DND-41 (cell line): ENCODE measurements at regions not wholly inside any gene's neighbourhood (a gene's known extent, or its start where the extent isn't known, plus 50 kb on each side); places are given as distances from the start of the nearest gene placed in this dataset.

Source experiments
- ATAC-seq: fragments of 200-7000 bp; cut with Tn5 transposase; 3 replicates; pipeline ENCODE4 v1.9.1; 2021; ENCODE audit warnings: low read depth; ENCODE audit not compliant: insufficient read depth
- DNase-seq: peaks from one replicate; pipeline ENCODE4 v3.0.0-alpha.2; 2020
- H2AFZ ChIP-seq: 2 replicates; pipeline ENCODE4 v1.6.0; 2012; ENCODE audit warnings: low read depth, low read length
- H3K27ac ChIP-seq: 2 replicates; pipeline ENCODE4 v1.5.1; 2012; ENCODE audit warnings: low read length, inconsistent platforms
- H3K27me3 ChIP-seq: fragments of 200-600 bp; sonication (generic); 2 replicates; pipeline ENCODE4 v1.6.0; 2012; ENCODE audit warnings: low read length, mild to moderate bottlenecking, inconsistent platforms; ENCODE audit not compliant: insufficient read depth, poor library complexity
- H3K36me3 ChIP-seq: 2 replicates; pipeline ENCODE4 v1.5.1; 2012; ENCODE audit warnings: low read length, inconsistent platforms; ENCODE audit not compliant: insufficient read depth
- H3K4me1 ChIP-seq: 2 replicates; pipeline ENCODE4 v1.5.1; 2012; ENCODE audit warnings: mild to moderate bottlenecking, low read length; ENCODE audit not compliant: insufficient read depth
- H3K4me2 ChIP-seq: 2 replicates; pipeline ENCODE4 v1.6.0; 2012; ENCODE audit warnings: mild to moderate bottlenecking, moderate library complexity, low read length, inconsistent platforms; ENCODE audit not compliant: insufficient read depth
- H3K4me3 ChIP-seq, 2 experiments: fragments of 200-600 bp in 1 of 2; shearing (Covaris generic) in 1 of 2; 2 replicates each; pipeline ENCODE4 v1.5.1; 2012 to 2016; ENCODE audit warnings: inconsistent platforms in 2 of 2, low read length in 2 of 2, mild to moderate bottlenecking in 2 of 2, low read depth in 1 of 2, moderate library complexity in 1 of 2
- H3K79me2 ChIP-seq: 2 replicates; pipeline ENCODE4 v1.6.0; 2012; ENCODE audit warnings: low read length, inconsistent platforms; ENCODE audit not compliant: insufficient read depth
- H3K9ac ChIP-seq: 2 replicates; pipeline ENCODE4 v1.6.0; 2012; ENCODE audit warnings: low read depth, mild to moderate bottlenecking, inconsistent platforms, low read length, moderate library complexity
- H3K9me3 ChIP-seq: 2 replicates; pipeline ENCODE4 v1.5.1; 2012; ENCODE audit warnings: low read length, moderate library complexity, mild to moderate bottlenecking, inconsistent platforms; ENCODE audit not compliant: insufficient read depth, severe bottlenecking
- H4K20me1 ChIP-seq: 2 replicates; pipeline ENCODE4 v1.6.0; 2012; ENCODE audit warnings: low read length; ENCODE audit not compliant: insufficient read depth
- CTCF ChIP-seq: IDR thresholded peaks from 2 replicates; pipeline ENCODE4 v1.5.1; 2012; ENCODE audit warnings: borderline replicate concordance, low read length, moderate library complexity, mild to moderate bottlenecking; ENCODE audit not compliant: poor library complexity, severe bottlenecking; ENCODE audit errors: extremely low read depth
- EZH2 ChIP-seq: IDR thresholded peaks from 3 replicates; pipeline ENCODE4 v1.6.1; 2012; ENCODE audit warnings: borderline replicate concordance, low read depth, mild to moderate bottlenecking, moderate library complexity, low read length, inconsistent platforms; ENCODE audit not compliant: severe bottlenecking

GRCh38 chr12:113655919-113656318 lies 184.2 kb upstream of the LHX5 start:
- Histone ChIP-seq H3K27me3 (no peaks in the 10 kb centered on the region), H3K9me3 (peaks cover 6% of the 10 kb centered on the region), H3K4me1 (no peaks in the 10 kb centered on the region), H3K4me2 (no peak overlapping the region), H2AFZ (no peak overlapping the region), H3K4me3 (no peak overlapping the region), H3K79me2 (no peaks in the 10 kb centered on the region), H3K36me3 (no peaks in the 10 kb centered on the region), H3K9ac (no peak overlapping the region), H3K27ac (no peak overlapping the region), H4K20me1 (no peaks in the 10 kb centered on the region)
- DNase-seq (no peak), ATAC-seq (no peak)
- TF ChIP-seq CTCF, result no peak
- no peak for TF ChIP-seq EZH2

- DNase-seq, result no peak
- no peak overlapping the region for H3K27ac ChIP-seq
- H4K20me1 ChIP-seq, result no peaks in the 10 kb centered on the region
- H3K4me2 ChIP-seq, result no peak overlapping the region
- peaks cover 6% of the 10 kb centered on the region for H3K9me3 ChIP-seq
- no peak overlapping the region for H2AFZ ChIP-seq
- H3K4me3 ChIP-seq, result no peak overlapping the region
- H3K79me2 ChIP-seq, result no peaks in the 10 kb centered on the region
- H3K36me3 ChIP-seq, result no peaks in the 10 kb centered on the region
- H3K9ac ChIP-seq, result no peak overlapping the region
- no peaks in the 10 kb centered on the region for H3K4me1 ChIP-seq
- no peak for ATAC-seq
- TF ChIP-seq CTCF (no peak), EZH2 (no peak)
- no peaks in the 10 kb centered on the region for H3K27me3 ChIP-seq
Observed at GRCh38 chr12:113655479-113655878, 183.8 kb upstream of the LHX5 start.

GRCh38 chr12:113651662-113652061 lies 180.0 kb upstream of the LHX5 start:
- no peaks in the 10 kb centered on the region for H3K4me1 ChIP-seq
- ATAC-seq (no peak), DNase-seq (no peak)
- no peak overlapping the region for H3K27ac ChIP-seq
- peaks cover 5% of the 10 kb centered on the region for H3K27me3 ChIP-seq
- no peak overlapping the region for H3K9ac ChIP-seq
- no peaks in the 10 kb centered on the region for H3K36me3 ChIP-seq
- H3K4me2 ChIP-seq, result no peak overlapping the region
- H3K9me3 ChIP-seq, result peaks cover 6% of the 10 kb centered on the region
- H3K4me3 ChIP-seq, result no peak overlapping the region
- H4K20me1 ChIP-seq, result no peaks in the 10 kb centered on the region
- TF ChIP-seq CTCF (no peak), EZH2 (no peak)
- H2AFZ ChIP-seq, result no peak overlapping the region
- H3K79me2 ChIP-seq, result no peaks in the 10 kb centered on the region

- Histone ChIP-seq H3K27ac (no peak overlapping the region), H3K4me2 (no peak overlapping the region), H4K20me1 (no peaks in the 10 kb centered on the region), H2AFZ (no peak overlapping the region), H3K27me3 (peaks cover 5% of the 10 kb centered on the region), H3K9me3 (peaks cover 2% of the 10 kb centered on the region), H3K4me3 (no peak overlapping the region), H3K79me2 (no peaks in the 10 kb centered on the region), H3K36me3 (no peaks in the 10 kb centered on the region), H3K9ac (no peak overlapping the region), H3K4me1 (no peaks in the 10 kb centered on the region)
- DNase-seq (no peak), ATAC-seq (no peak)
- TF ChIP-seq EZH2, result no peak
- no peak for TF ChIP-seq CTCF
Observed at GRCh38 chr12:113650476-113650875, 178.8 kb upstream of the LHX5 start.
